CD14-positive monocyte (primary cell): ENCODE measurements at regions not wholly inside any gene's neighbourhood (a gene's known extent, or its start where the extent isn't known, plus 50 kb on each side); places are given as distances from the start of the nearest gene placed in this dataset.

Source experiments
- DNase-seq, 3 donors: peaks; one replicate each; pipeline ENCODE4 v3.0.0-alpha.2; 2011 to 2022
- H2AFZ ChIP-seq: 2 replicates; pipeline ENCODE4 v1.6.0; 2012; ENCODE audit warnings: mild to moderate bottlenecking, low read depth, low read length, inconsistent platforms; ENCODE audit not compliant: insufficient read depth, poor library complexity, severe bottlenecking
- H3K27ac ChIP-seq, 2 donors: 1 replicate in 1 of 2; 2 replicates in 1 of 2; pipeline ENCODE4 v1.5.1; 2012 to 2013; ENCODE audit warnings: low read length in 2 of 2, control low read depth in 1 of 2, inconsistent platforms in 1 of 2, low read depth in 1 of 2, mild to moderate bottlenecking in 1 of 2
- H3K27me3 ChIP-seq, 2 donors: one replicate each; pipeline versions ENCODE4 v1.6.0 to v1.6.1; 2011 to 2013; ENCODE audit warnings: low read length in 2 of 2; ENCODE audit not compliant: control insufficient read depth in 2 of 2, insufficient read depth in 2 of 2
- H3K36me3 ChIP-seq, 2 donors: replicated peaks in 1 of 2; 1 replicate in 1 of 2; 2 replicates in 1 of 2; pipeline versions ENCODE4 v1.5.1 to v1.6.1; 2012 to 2013; ENCODE audit warnings: low read length in 2 of 2, control low read depth in 1 of 2, inconsistent platforms in 1 of 2, mild to moderate bottlenecking in 1 of 2; ENCODE audit not compliant: insufficient read depth in 2 of 2, control insufficient read depth in 1 of 2
- H3K4me1 ChIP-seq, 2 donors: 1 replicate in 1 of 2; 2 replicates in 1 of 2; pipeline versions ENCODE4 v1.5.1 to v1.6.1; 2012 to 2013; ENCODE audit warnings: low read length in 2 of 2, control low read depth in 1 of 2, inconsistent platforms in 1 of 2, mild to moderate bottlenecking in 1 of 2, moderate library complexity in 1 of 2; ENCODE audit not compliant: insufficient read depth in 2 of 2, control insufficient read depth in 1 of 2
- H3K4me2 ChIP-seq: replicated peaks from 2 replicates; pipeline ENCODE3; 2012; ENCODE audit warnings: low read length, moderate library complexity, mild to moderate bottlenecking; ENCODE audit not compliant: poor library complexity, severe bottlenecking; ENCODE audit errors: extremely low read depth
- H3K4me3 ChIP-seq, 3 experiments: fragments of 200-600 bp in 1 of 3; sonication (generic) in 1 of 3; replicated peaks in 1 of 3; 1 replicate in 2 of 3; 2 replicates in 1 of 3; pipeline ENCODE4 v1.5.1; 2011 to 2013; ENCODE audit warnings: low read length in 3 of 3, mild to moderate bottlenecking in 3 of 3, control low read depth in 2 of 3, low read depth in 2 of 3, inconsistent platforms in 1 of 3, moderate library complexity in 1 of 3
- H3K79me2 ChIP-seq: 2 replicates; pipeline ENCODE4 v1.6.0; 2012; ENCODE audit warnings: mild to moderate bottlenecking, control low read depth, inconsistent platforms, low read length, moderate library complexity; ENCODE audit not compliant: insufficient read depth
- H3K9ac ChIP-seq: 2 replicates; pipeline ENCODE4 v1.6.0; 2017; ENCODE audit warnings: low read length, mild to moderate bottlenecking; ENCODE audit not compliant: insufficient read depth, poor library complexity, severe bottlenecking
- H3K9me3 ChIP-seq, 2 donors: replicated peaks in 1 of 2; 1 replicate in 1 of 2; 2 replicates in 1 of 2; pipeline versions ENCODE4 v1.5.1 to v1.6.1; 2012 to 2013; ENCODE audit warnings: low read length in 2 of 2, control low read depth in 1 of 2; ENCODE audit not compliant: control insufficient read depth in 1 of 2, insufficient read depth in 1 of 2
- H4K20me1 ChIP-seq: 2 replicates; pipeline ENCODE4 v1.6.0; 2012; ENCODE audit warnings: mild to moderate bottlenecking, low read length, control low read depth, moderate library complexity; ENCODE audit not compliant: insufficient read depth
- H3K27ac Mint-ChIP-seq, 7 donors: one replicate each; pipeline ENCODE4 v1.8.0; 2020; ENCODE audit warnings: mild to moderate bottlenecking in 7 of 7, mixed read lengths in 7 of 7, moderate library complexity in 6 of 7, inconsistent platforms in 2 of 7
- H3K27me3 Mint-ChIP-seq, 3 donors: one replicate each; pipeline ENCODE4 v1.8.0; 2021 to 2022; ENCODE audit warnings: low read depth in 3 of 3, mild to moderate bottlenecking in 3 of 3, mixed read lengths in 3 of 3, moderate library complexity in 3 of 3, inconsistent platforms in 1 of 3
- H3K36me3 Mint-ChIP-seq, 2 donors: one replicate each; pipeline ENCODE4 v1.8.0; 2020; ENCODE audit warnings: mixed read lengths in 2 of 2, inconsistent platforms in 1 of 2, mild to moderate bottlenecking in 1 of 2
- H3K4me1 Mint-ChIP-seq: one replicate; pipeline ENCODE4 v1.8.0; 2020; ENCODE audit warnings: mild to moderate bottlenecking, mixed read lengths
- H3K4me3 Mint-ChIP-seq, 2 donors: one replicate each; pipeline ENCODE4 v1.8.0; 2020; ENCODE audit warnings: mild to moderate bottlenecking in 2 of 2, mixed read lengths in 2 of 2, moderate library complexity in 1 of 2
- H3K9me3 Mint-ChIP-seq, 7 donors: one replicate each; pipeline ENCODE4 v1.8.0; 2020 to 2022; ENCODE audit warnings: mixed read lengths in 7 of 7, mild to moderate bottlenecking in 6 of 7, moderate library complexity in 6 of 7, inconsistent platforms in 2 of 7
- CTCF ChIP-seq: fragments of 200-600 bp; IDR thresholded peaks from one replicate; pipeline ENCODE4 v1.8.0; 2022; ENCODE audit warnings: antibody characterized with exemption, mild to moderate bottlenecking
- WGBS: methylation state at CpG from one replicate; pipeline ENCODE4 v1.1.5; 2013; ENCODE audit warnings: missing lambda C conversion rate; ENCODE audit not compliant: insufficient coverage; 5-methylcytosine and 5-hydroxymethylcytosine counted together
- intact Hi-C, 2 donors: fragments of 100-400 bp; cut with micrococcal nuclease; formaldehyde crosslinking; loops; one replicate each; pipeline versions ENCODE4 v1.15.0 to v1.15.1; 2023

GRCh38 chr7:118306771-118307170 lies 82.3 kb downstream of the ANKRD7 start:
- H3K27ac ChIP-seq = no peak overlapping the region
- Mint-ChIP-seq H3K27ac (no peak overlapping the region), H3K9me3 (peaks cover 19 to 36% (median 26%) of the 10 kb centered on the region in 7 donors), H3K4me3 (peak overlapping the region in 1 of 2 donors; percentile 50), H3K36me3 (peaks cover 17 to 18% of the 10 kb centered on the region in 2 donors), H3K4me1 (peaks cover 30% of the 10 kb centered on the region), H3K27me3 (peaks cover 56 to 73% (median 64%) of the 10 kb centered on the region in 3 donors)
- no peak overlapping the region for H3K4me2 ChIP-seq
- DNase-seq = no peak
- H3K36me3 ChIP-seq = no peaks in the 10 kb centered on the region
- no peaks in the 10 kb centered on the region for H4K20me1 ChIP-seq
- no peak overlapping the region for H3K9ac ChIP-seq
- H3K4me1 ChIP-seq = peaks cover 24 to 33% of the 10 kb centered on the region in 2 donors
- peaks cover 13 to 20% of the 10 kb centered on the region in 2 donors for H3K9me3 ChIP-seq
- H3K27me3 ChIP-seq = peaks cover 62 to 83% of the 10 kb centered on the region in 2 donors
- intact Hi-C loops = no loop called here
- H2AFZ ChIP-seq = no peak overlapping the region
- H3K4me3 ChIP-seq = no peak overlapping the region
- WGBS = 100% methylated on average over 2 of the region's 2 CpGs
- TF ChIP-seq CTCF = no peak
- no peaks in the 10 kb centered on the region for H3K79me2 ChIP-seq

- Histone ChIP-seq H3K9ac (no peak overlapping the region), H3K9me3 (peaks cover 18 to 31% of the 10 kb centered on the region in 2 donors), H3K4me1 (peaks cover 22 to 33% of the 10 kb centered on the region in 2 donors), H3K4me2 (peak overlapping the region; percentile 35), H2AFZ (no peak overlapping the region), H3K4me3 (peak overlapping the region in 1 of 3 experiments; percentile 2), H3K36me3 (no peaks in the 10 kb centered on the region), H4K20me1 (no peaks in the 10 kb centered on the region), H3K27ac (no peak overlapping the region), H3K79me2 (no peaks in the 10 kb centered on the region), H3K27me3 (peaks cover 44 to 74% of the 10 kb centered on the region in 2 donors)
- H3K27me3 Mint-ChIP-seq = peaks cover 49 to 75% (median 73%) of the 10 kb centered on the region in 3 donors
- H3K27ac Mint-ChIP-seq = peak overlapping the region; percentile 20 to 80 (median 57)
- no peak for TF ChIP-seq CTCF
- no CpG with 5 or more reads among the region's 1 CpG for WGBS
- peaks cover 41% of the 10 kb centered on the region for H3K4me1 Mint-ChIP-seq
- peaks cover 43 to 62% (median 56%) of the 10 kb centered on the region in 7 donors for H3K9me3 Mint-ChIP-seq
- intact Hi-C loops = no loop called here
- H3K36me3 Mint-ChIP-seq = peaks cover 35 to 36% of the 10 kb centered on the region in 2 donors
- DNase-seq = peak; percentile 82 to 97 (median 92)
- H3K4me3 Mint-ChIP-seq = peak overlapping the region in 1 of 2 donors; percentile 50
These were observed 86.8 kb downstream of the ANKRD7 start for GRCh38 chr7:118311121-118311836.
